Heart left ventricle (tissue), 16 donors: ENCODE measurements at regions not wholly inside any gene's neighbourhood (a gene's known extent, or its start where the extent isn't known, plus 50 kb on each side); places are given as distances from the start of the nearest gene placed in this dataset.
A peak's percentile ranks its signal among the peaks of the same experiment; 100 is the strongest.

Source experiments
- ATAC-seq, 4 donors: fragments of 200-7000 bp; cut with Tn5 transposase; one replicate each; pipeline ENCODE4 v1.9.1; 2020 to 2022; ENCODE audit warnings: moderate library complexity in 4 of 4, mild to moderate bottlenecking in 3 of 4, moderate number of reproducible peaks in 1 of 4
- DNase-seq, 5 donors: peaks; one replicate each; pipeline ENCODE4 v3.0.0-alpha.2; 2020
- H3K27ac ChIP-seq, 12 donors: fragments of 200-600 bp; sonication (generic) in 4 of 12; one replicate each; pipeline versions ENCODE4 v1.5.0 to v1.8.0; 2016 to 2022; ENCODE audit warnings: mild to moderate bottlenecking in 2 of 12
- H3K27me3 ChIP-seq, 9 donors: fragments of 200-600 bp; sonication (generic) in 2 of 9; one replicate each; pipeline versions ENCODE4 v1.5.1 to v1.8.0; 2016 to 2022; ENCODE audit warnings: mild to moderate bottlenecking in 3 of 9
- H3K36me3 ChIP-seq, 9 donors: fragments of 200-600 bp; sonication (generic) in 2 of 9; one replicate each; pipeline versions ENCODE4 v1.5.0 to v1.8.0; 2018 to 2022; ENCODE audit warnings: mild to moderate bottlenecking in 2 of 9
- H3K4me1 ChIP-seq, 12 donors: fragments of 200-600 bp; sonication (generic) in 4 of 12; one replicate each; pipeline versions ENCODE4 v1.5.0 to v1.8.0; 2016 to 2022; ENCODE audit warnings: mild to moderate bottlenecking in 3 of 12
- H3K4me3 ChIP-seq, 12 donors: fragments of 200-600 bp; sonication (generic) in 4 of 12; one replicate each; pipeline versions ENCODE4 v1.5.0 to v1.8.0; 2017 to 2022; ENCODE audit warnings: mild to moderate bottlenecking in 9 of 12, moderate library complexity in 4 of 12
- H3K9me3 ChIP-seq, 12 donors: fragments of 200-600 bp; sonication (generic) in 4 of 12; one replicate each; pipeline versions ENCODE4 v1.5.0 to v1.8.0; 2016 to 2022; ENCODE audit warnings: mild to moderate bottlenecking in 1 of 12
- POLR2A ChIP-seq, 2 donors: fragments of 450-650 bp; IDR thresholded peaks; one replicate each; pipeline ENCODE4 v1.6.1; 2017; ENCODE audit warnings: antibody characterized with exemption in 2 of 2, mild to moderate bottlenecking in 2 of 2, moderate library complexity in 2 of 2
- WGBS, 4 donors: extraction: QIAGEN DNeasy Blood & Tissue Kit in 2 of 4; methylation state at CpG; one replicate each; pipeline versions ENCODE4 v1.1.5 to v1.1.7; 2013 to 2018; 5-methylcytosine and 5-hydroxymethylcytosine counted together
- intact Hi-C, 10 donors: fragments of 100-400 bp; cut with DNase I; formaldehyde crosslinking; loops; one replicate each; pipeline versions ENCODE4 v1.11.1 to v1.14.2; 2022
- TF ChIP-seq, protein P1 (sequence below), 12 donors: fragments of 200-600 bp; sonication (generic) in 4 of 12; IDR thresholded peaks; one replicate each; pipeline versions ENCODE4 v1.5.0 to v1.8.0; 2018 to 2022; ENCODE audit warnings: antibody characterized with exemption in 12 of 12, mild to moderate bottlenecking in 5 of 12
- donor health status: ischemic (EF 13 %, LVEDD 7.1; RV severe dilation, severe dysfunction).
- donor health status: healthy with polysubstance abuse.
- donor health status: DM: no; HTN: yes; CAD: no.
- donor health status: DM: no; HTN: no; CAD: no.
- donor health status: ischemic (EF 25% LVEDD 6.9; RV normal size, moderate dysfunction).
- donor health status: ischemic (EF 25% LVEDD 5.7; RV mildly dilated, moderate dysfunction).
- donor health status: healthy.
- donor health status: DM: yes; HTN: yes; CAD: no.
- donor health status: ischemic (EF 35%, LVEDD 5.7; RV mildly dilated, moderate dysfunction).
- donor health status: nonischemic (EF 11% LVEDD 7.7; RV severe dilation, severe dysfunction).
- donor health status: DM: yes; HTN: yes; CAD: no.
- donor health status: PGD.
- donor health status: ischemic (EF 29% LVEDD 5.4; RV normal size, mild dysfunction).
- donor health status: nonischemic (EF 23%, LVEDD 6.1; RV moderate dilation, normal function).

DNA sequence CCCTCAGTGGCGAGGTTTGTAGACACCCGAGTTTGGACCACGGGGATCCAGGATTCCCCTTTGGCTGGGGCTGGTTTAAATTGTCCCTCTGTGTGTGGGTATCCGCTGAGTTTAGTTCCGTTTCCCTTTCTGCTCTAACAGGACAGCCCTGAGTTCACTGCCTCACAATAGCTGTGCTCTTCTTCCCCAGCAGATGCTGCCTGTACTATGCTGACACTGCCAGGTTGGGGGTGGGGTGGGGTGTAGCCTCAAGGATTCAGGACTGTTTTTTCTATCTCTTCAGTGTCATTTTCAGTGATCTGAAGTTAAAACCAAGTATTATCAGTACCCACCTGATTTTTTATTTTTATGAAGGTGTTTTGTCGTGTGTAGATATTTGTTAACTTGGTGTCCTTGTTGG lies 655.0 kb downstream of the COL12A1 start:
- TF ChIP-seq, protein P1, sequence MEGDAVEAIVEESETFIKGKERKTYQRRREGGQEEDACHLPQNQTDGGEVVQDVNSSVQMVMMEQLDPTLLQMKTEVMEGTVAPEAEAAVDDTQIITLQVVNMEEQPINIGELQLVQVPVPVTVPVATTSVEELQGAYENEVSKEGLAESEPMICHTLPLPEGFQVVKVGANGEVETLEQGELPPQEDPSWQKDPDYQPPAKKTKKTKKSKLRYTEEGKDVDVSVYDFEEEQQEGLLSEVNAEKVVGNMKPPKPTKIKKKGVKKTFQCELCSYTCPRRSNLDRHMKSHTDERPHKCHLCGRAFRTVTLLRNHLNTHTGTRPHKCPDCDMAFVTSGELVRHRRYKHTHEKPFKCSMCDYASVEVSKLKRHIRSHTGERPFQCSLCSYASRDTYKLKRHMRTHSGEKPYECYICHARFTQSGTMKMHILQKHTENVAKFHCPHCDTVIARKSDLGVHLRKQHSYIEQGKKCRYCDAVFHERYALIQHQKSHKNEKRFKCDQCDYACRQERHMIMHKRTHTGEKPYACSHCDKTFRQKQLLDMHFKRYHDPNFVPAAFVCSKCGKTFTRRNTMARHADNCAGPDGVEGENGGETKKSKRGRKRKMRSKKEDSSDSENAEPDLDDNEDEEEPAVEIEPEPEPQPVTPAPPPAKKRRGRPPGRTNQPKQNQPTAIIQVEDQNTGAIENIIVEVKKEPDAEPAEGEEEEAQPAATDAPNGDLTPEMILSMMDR (IDR thresholded peaks at IDR 0.05), result no peak
- TF ChIP-seq POLR2A (IDR thresholded peaks at IDR 0.05), result no peak
- H3K27ac ChIP-seq, result no peak overlapping the region
- WGBS, 4 donors, result 80 to 90% (median 85%) methylated on average over 6 of the region's 6 CpGs
- H3K9me3 ChIP-seq, result peaks cover 0 to 9% (median 0%) of the 10 kb centered on the region in 12 donors
- intact Hi-C loops, result no loop called here
- H3K36me3 ChIP-seq, result no peaks in the 10 kb centered on the region
- H3K4me1 ChIP-seq, result no peaks in the 10 kb centered on the region
- no peak overlapping the region for H3K4me3 ChIP-seq
- no peaks in the 10 kb centered on the region for H3K27me3 ChIP-seq
- ATAC-seq (no peak), DNase-seq (no peak)

DNA sequence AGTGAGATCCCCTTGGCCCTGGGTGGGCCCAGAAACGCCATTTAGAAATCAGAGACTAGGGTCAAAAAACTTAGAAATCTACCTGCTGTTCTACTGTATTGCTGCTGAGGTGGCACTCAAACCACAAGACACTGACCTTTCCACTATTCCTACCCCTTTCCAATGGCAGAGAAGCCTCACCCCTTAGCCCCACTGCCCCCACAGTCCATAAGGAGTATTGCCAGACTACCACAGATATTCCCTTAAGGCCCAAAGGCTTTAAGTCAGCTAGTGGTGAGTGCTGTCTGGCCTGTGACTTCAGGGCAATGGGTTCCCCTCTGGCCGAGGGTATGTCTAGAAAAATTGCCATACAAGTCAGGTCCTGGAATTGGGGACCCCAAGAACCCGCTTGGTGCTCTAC lies 656.1 kb downstream of the COL12A1 start:
- no peaks in the 10 kb centered on the region for H3K4me1 ChIP-seq
- intact Hi-C loops, result no loop called here
- no peak overlapping the region for H3K27ac ChIP-seq
- WGBS, 4 donors, result 68 to 87% (median 84%) methylated on average over 3 of the region's 3 CpGs
- TF ChIP-seq POLR2A (IDR thresholded peaks at IDR 0.05), result no peak
- TF ChIP-seq, protein P1 (IDR thresholded peaks at IDR 0.05), result no peak
- H3K36me3 ChIP-seq, result no peaks in the 10 kb centered on the region
- no peaks in the 10 kb centered on the region for H3K27me3 ChIP-seq
- H3K4me3 ChIP-seq, result no peak overlapping the region
- H3K9me3 ChIP-seq, result peaks cover 0 to 19% (median 0%) of the 10 kb centered on the region in 12 donors
- no peak for DNase-seq
- ATAC-seq, result no peak

DNA sequence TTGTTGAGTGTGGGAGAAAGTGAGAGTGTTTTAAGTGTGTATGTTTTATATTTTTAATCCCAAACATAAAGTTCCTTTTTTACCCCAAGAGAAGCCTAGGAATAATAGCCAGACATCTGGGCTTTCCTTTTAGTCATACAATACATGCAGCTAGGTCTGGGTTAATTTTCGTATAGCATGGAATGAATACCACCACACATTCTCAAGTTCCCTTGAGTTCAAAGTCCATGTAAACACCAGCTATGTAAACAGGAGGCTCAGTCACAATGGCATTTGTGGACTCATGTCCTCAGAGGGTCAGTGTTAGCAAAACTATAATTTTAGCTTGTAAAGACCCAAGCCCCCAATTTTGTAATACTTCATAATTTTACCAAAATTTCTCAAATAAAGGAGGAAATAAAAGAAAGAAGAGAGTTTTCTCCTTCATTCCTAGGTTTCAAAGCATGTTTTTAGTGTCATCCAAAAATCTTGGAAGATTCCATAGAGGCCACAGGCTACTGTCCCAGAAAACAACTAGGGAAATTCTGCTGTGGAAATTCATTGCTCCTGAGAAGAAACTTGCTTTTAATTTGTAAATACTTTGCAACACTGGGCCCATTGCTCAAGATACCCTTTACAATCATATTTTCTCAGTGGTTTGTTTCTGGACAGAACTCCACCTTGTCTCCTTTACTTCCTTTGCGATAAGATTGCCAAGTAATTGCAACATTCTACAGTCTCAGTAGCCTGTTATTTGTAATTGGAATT lies 671.2 kb downstream of the COL12A1 start:
- DNase-seq, result no peak
- Histone ChIP-seq H3K9me3 (peaks cover 0 to 16% (median 5%) of the 10 kb centered on the region in 12 donors), H3K4me1 (peaks cover 0 to 7% (median 0%) of the 10 kb centered on the region in 12 donors), H3K27ac (peak overlapping the region in 9 of 12 donors; percentile 6 to 71 (median 24)), H3K36me3 (no peaks in the 10 kb centered on the region), H3K27me3 (no peaks in the 10 kb centered on the region), H3K4me3 (no peak overlapping the region)
- ATAC-seq, result peak in 3 of 4 donors; percentile 45 to 92 (median 59)
- WGBS, 4 donors, result 57 to 70% (median 63%) methylated on average over 2 of the region's 2 CpGs
- intact Hi-C loops, result no loop called here
- TF ChIP-seq, protein P1 (IDR thresholded peaks at IDR 0.05), result no peak
- TF ChIP-seq POLR2A (IDR thresholded peaks at IDR 0.05), result no peak

DNA sequence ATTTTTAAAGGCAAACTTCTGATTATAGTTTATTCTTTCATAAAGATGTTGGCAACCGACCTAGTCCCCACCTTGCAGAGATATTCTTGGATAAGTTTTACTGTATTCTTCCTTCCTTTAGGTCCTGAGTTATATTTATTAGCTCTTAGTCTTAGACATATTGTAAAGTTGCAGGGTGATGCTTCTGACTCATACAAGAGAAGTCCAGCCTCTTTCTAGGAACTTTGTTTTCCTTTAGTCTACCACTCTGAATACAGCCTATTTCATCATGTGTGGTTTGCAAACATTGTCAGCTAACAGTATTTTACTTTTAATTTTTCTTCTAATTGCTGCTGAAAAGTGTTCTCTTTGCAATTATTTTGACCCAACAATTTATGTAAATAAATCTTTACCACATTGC lies 686.7 kb downstream of the COL12A1 start:
- no peak for ATAC-seq
- intact Hi-C loops, result no loop called here
- Histone ChIP-seq H3K4me3 (no peak overlapping the region), H3K36me3 (no peaks in the 10 kb centered on the region), H3K27me3 (no peaks in the 10 kb centered on the region), H3K27ac (no peak overlapping the region), H3K4me1 (no peaks in the 10 kb centered on the region), H3K9me3 (peaks cover 0 to 24% (median 5%) of the 10 kb centered on the region in 12 donors)
- TF ChIP-seq, protein P1 (IDR thresholded peaks at IDR 0.05), result no peak
- no peak for TF ChIP-seq POLR2A (IDR thresholded peaks at IDR 0.05)
- WGBS, 4 donors, result 30 to 52% (median 39%) methylated on average over 1 of the region's 1 CpG
- no peak for DNase-seq
